HuH-7 (cell line): ENCODE measurements at regions not wholly inside any gene's neighbourhood (a gene's known extent, or its start where the extent isn't known, plus 50 kb on each side); places are given as distances from the start of the nearest gene placed in this dataset.
"Not testable (repeated sequence)": the region's sequence is repeated elsewhere in the genome, so short reads cannot be mapped to it uniquely, and the experiment has no call there.

Experiments
- DNase-seq: peaks from one replicate; pipeline ENCODE4 v3.0.0; 2011; ENCODE audit warnings: low spot score

- DNase-seq, result no peak
Observed at GRCh38 chr10:62661143-62661542, 143.4 kb upstream of the ADO start.

GRCh38 chr10:62662486-62662885 is 142.0 kb upstream of the ADO start:
- no peak for DNase-seq

GRCh38 chr10:62665771-62666170 is 138.7 kb upstream of the ADO start:
- DNase-seq, result no peak

GRCh38 chr10:62666275-62666674 is 138.2 kb upstream of the ADO start:
- DNase-seq, result no peak

- DNase-seq, result no peak
Observed at GRCh38 chr10:62669341-62669740, 135.2 kb upstream of the ADO start.

- no peak for DNase-seq
Observed at GRCh38 chr10:62671104-62671503, 133.4 kb upstream of the ADO start.

- peak; percentile 14 for DNase-seq
Observed at GRCh38 chr10:62681211-62681940, 123.1 kb upstream of the ADO start.

GRCh38 chr10:62684911-62685310 is 119.6 kb upstream of the ADO start:
- no peak for DNase-seq

- no peak for DNase-seq
Observed at GRCh38 chr10:62687230-62687748, 117.2 kb upstream of the ADO start.

GRCh38 chr10:62688971-62689700 is 115.4 kb upstream of the ADO start:
- DNase-seq, result no peak

GRCh38 chr10:62689712-62690111 is 114.8 kb upstream of the ADO start:
- no peak for DNase-seq

GRCh38 chr10:62690703-62691102 is 113.8 kb upstream of the ADO start:
- no peak for DNase-seq

GRCh38 chr10:62691336-62691735 is 113.2 kb upstream of the ADO start:
- DNase-seq, result no peak

GRCh38 chr10:62692085-62692484 is 112.4 kb upstream of the ADO start:
- DNase-seq, result no peak

- no peak for DNase-seq
Observed at GRCh38 chr10:62693306-62693705, 111.2 kb upstream of the ADO start.

GRCh38 chr10:62694537-62695126 is 109.9 kb upstream of the ADO start:
- no peak for DNase-seq

GRCh38 chr10:62696798-62697197 is 107.7 kb upstream of the ADO start:
- no peak for DNase-seq

- no peak for DNase-seq
Observed at GRCh38 chr10:62699148-62699547, 105.4 kb upstream of the ADO start.

- not testable (repeated sequence) for DNase-seq
Observed at GRCh38 chr10:62704121-62704520, 100.4 kb upstream of the ADO start.

GRCh38 chr10:62705789-62706188 is 98.7 kb upstream of the ADO start:
- DNase-seq, result no peak

GRCh38 chr10:62707810-62708209 is 96.7 kb upstream of the ADO start:
- no peak for DNase-seq

- no peak for DNase-seq
Observed at GRCh38 chr10:62708569-62708968, 96.0 kb upstream of the ADO start.

- no peak for DNase-seq
Observed at GRCh38 chr10:62709200-62709599, 95.3 kb upstream of the ADO start.
